GM12878 (cell line): ENCODE measurements at regions not wholly inside any gene's neighbourhood (a gene's known extent, or its start where the extent isn't known, plus 50 kb on each side); places are given as distances from the start of the nearest gene placed in this dataset.

Source experiments
- ATAC-seq: fragments of 200-7000 bp; cut with Tn5 transposase; 3 replicates; pipeline ENCODE4 v1.9.1; 2020; ENCODE audit warnings: mild to moderate bottlenecking, moderate library complexity
- BruUV-seq: library from RNA; stranded (reverse); fragments of 400-500 nt; replicated peaks from 2 replicates; lab custom pipeline; 2021; lab: Mats Ljungman, UMichigan
- CTCF ChIA-PET: fragments of 300-600 bp; sonication (Branson Sonifier 250); formaldehyde crosslinking; extraction: SDS; loops from one replicate; lab custom pipeline; 2021; ENCODE audit warnings: inconsistent platforms; lab: Yijun Ruan, JAX
- POLR2A ChIA-PET: fragments of 350-600 bp; formaldehyde crosslinking; extraction: SDS; loops from one replicate; lab custom pipeline; 2021; ENCODE audit warnings: inconsistent platforms; lab: Charles Lee
- RAD21 ChIA-PET: fragments of 300-600 bp; sonication (Branson Sonifier 250); formaldehyde crosslinking; loops from one replicate; lab custom pipeline; 2023; ENCODE audit warnings: antibody characterized with exemption; ENCODE audit not compliant: unreplicated experiment; lab: Charles Lee
- SMC1A ChIA-PET: fragments of 300-600 bp; sonication (Branson Sonifier 250); formaldehyde crosslinking; loops from one replicate; lab custom pipeline; 2023; ENCODE audit not compliant: unreplicated experiment, uncharacterized antibody; lab: Charles Lee
- DNase-seq: peaks from one replicate; pipeline ENCODE4 v3.0.0-alpha.2; 2011; ENCODE audit warnings: low read depth, low spot score
- FAIRE-seq: peaks from 3 replicates; lab custom pipeline; 2011; peaks lifted over from hg19 to GRCh38; lab: Jason Lieb, UNC
- H2AFZ ChIP-seq: 2 replicates; pipeline ENCODE4 v1.6.0; 2011; ENCODE audit warnings: low read depth, low read length, control low read depth; ENCODE audit not compliant: control insufficient read depth
- H3K27ac ChIP-seq: 2 replicates; pipeline ENCODE4 v1.5.1; 2011; ENCODE audit warnings: control low read depth; ENCODE audit not compliant: control insufficient read depth, insufficient read depth
- H3K27me3 ChIP-seq, 2 experiments: replicated peaks in 1 of 2; 2 replicates each; pipeline versions ENCODE4 v1.6.0 to v1.6.1; 2011; ENCODE audit warnings: low read length in 1 of 2; ENCODE audit not compliant: control insufficient read depth in 2 of 2, insufficient read depth in 2 of 2
- H3K36me3 ChIP-seq, 2 experiments: 2 replicates each; pipeline ENCODE4 v1.5.1; 2011; ENCODE audit warnings: low read length in 1 of 2; ENCODE audit not compliant: control insufficient read depth in 2 of 2, insufficient read depth in 2 of 2
- H3K4me1 ChIP-seq: 2 replicates; pipeline ENCODE4 v1.6.1; 2011; ENCODE audit warnings: mild to moderate bottlenecking, low read length, moderate library complexity, mixed read lengths; ENCODE audit not compliant: control insufficient read depth, insufficient read depth
- H3K4me2 ChIP-seq: 2 replicates; pipeline ENCODE4 v1.6.0; 2011; ENCODE audit warnings: control low read depth; ENCODE audit not compliant: control insufficient read depth, insufficient read depth
- H3K4me3 ChIP-seq: fragments of 200-600 bp; sonication (generic); 2 replicates; pipeline ENCODE4 v1.5.1; 2016
- H3K79me2 ChIP-seq: 2 replicates; pipeline ENCODE4 v1.6.0; 2011; ENCODE audit warnings: low read length; ENCODE audit not compliant: control insufficient read depth, insufficient read depth
- H3K9ac ChIP-seq: 2 replicates; pipeline ENCODE4 v1.8.0; 2011; ENCODE audit warnings: low read length, control low read depth, mixed read lengths; ENCODE audit not compliant: control insufficient read depth, insufficient read depth
- H3K9me3 ChIP-seq: replicated peaks from 3 replicates; pipeline ENCODE4 v1.5.1; 2011; ENCODE audit warnings: mild to moderate bottlenecking, low read length; ENCODE audit not compliant: control insufficient read depth, insufficient read depth
- H4K20me1 ChIP-seq: 2 replicates; pipeline ENCODE4 v1.6.0; 2011; ENCODE audit not compliant: control insufficient read depth, insufficient read depth
- CBX3 ChIP-seq: fragments of 200-600 bp; sonication (generic); IDR thresholded peaks from 2 replicates; pipeline ENCODE4 v1.6.1; 2016; ENCODE audit warnings: low read depth, borderline replicate concordance
- CBX5 ChIP-seq: sonication (generic); IDR thresholded peaks from 2 replicates; pipeline ENCODE4 v1.6.1; 2016; ENCODE audit warnings: low read depth, moderate library complexity, mild to moderate bottlenecking, inconsistent platforms
- CHD1 ChIP-seq: IDR thresholded peaks from 2 replicates; pipeline ENCODE4 v1.6.1; 2012; ENCODE audit warnings: low read depth, low read length, improper control_type of control experiment
- CTCF ChIP-seq, 3 experiments: IDR thresholded peaks in 2 of 3; conservative IDR thresholded peaks in 1 of 3; 2 replicates each; pipeline ENCODE4 v1.5.1; 2011; ENCODE audit warnings: low read depth in 3 of 3, low read length in 3 of 3, mild to moderate bottlenecking in 3 of 3, control low read depth in 2 of 3, moderate library complexity in 2 of 3, inconsistent platforms in 1 of 3, mixed read lengths in 1 of 3; ENCODE audit not compliant: control insufficient read depth in 2 of 3, insufficient read depth in 1 of 3; ENCODE audit errors: extremely low read depth in 1 of 3
- HDAC2 ChIP-seq: fragments of 200-600 bp; sonication (generic); IDR thresholded peaks from 2 replicates; pipeline ENCODE4 v1.6.1; 2017
- IKZF1 ChIP-seq: fragments of 450-650 bp; conservative IDR thresholded peaks from 2 replicates; pipeline ENCODE4 v1.6.1; 2017; ENCODE audit warnings: antibody characterized with exemption, mild to moderate bottlenecking
- IKZF2 ChIP-seq, 2 experiments: fragments of 450-650 bp; IDR thresholded peaks; 2 replicates each; pipeline ENCODE4 v1.6.1; 2017; ENCODE audit warnings: mild to moderate bottlenecking in 2 of 2, moderate library complexity in 2 of 2
- MEF2A ChIP-seq: IDR thresholded peaks from 2 replicates; pipeline ENCODE4 v1.6.1; 2011; ENCODE audit warnings: low read depth, mild to moderate bottlenecking, low read length, moderate library complexity; ENCODE audit not compliant: insufficient read depth
- MYB ChIP-seq: fragments of 150-350 bp; IDR thresholded peaks from 2 replicates; pipeline ENCODE4 v1.6.1; 2014; ENCODE audit warnings: mild to moderate bottlenecking, low read depth, low read length, borderline replicate concordance
- PKNOX1 ChIP-seq: fragments of 450-650 bp; IDR thresholded peaks from 2 replicates; pipeline ENCODE4 v1.6.1; 2016; ENCODE audit warnings: mild to moderate bottlenecking
- RBBP5 ChIP-seq: fragments of 200-600 bp; sonication (generic); conservative IDR thresholded peaks from 2 replicates; pipeline ENCODE4 v1.6.1; 2016
- RUNX3 ChIP-seq: IDR thresholded peaks from 2 replicates; pipeline ENCODE4 v1.6.1; 2012; ENCODE audit warnings: low read length, inconsistent platforms
- SMAD1 ChIP-seq: fragments of 450-650 bp; IDR thresholded peaks from 2 replicates; pipeline ENCODE4 v1.6.1; 2018; ENCODE audit warnings: mild to moderate bottlenecking, low read depth; ENCODE audit not compliant: partially characterized antibody
- YBX1 ChIP-seq: fragments of 450-650 bp; IDR thresholded peaks from 2 replicates; pipeline ENCODE4 v1.6.1; 2016; ENCODE audit warnings: antibody characterized with exemption
- YY1 ChIP-seq: IDR thresholded peaks from 2 replicates; pipeline ENCODE4 v1.6.1; 2011; ENCODE audit warnings: low read depth, mild to moderate bottlenecking, low read length
- ZBTB33 ChIP-seq: fragments of 450-650 bp; IDR thresholded peaks from 2 replicates; pipeline ENCODE4 v1.6.1; 2017; ENCODE audit warnings: mild to moderate bottlenecking
- ZNF622 ChIP-seq: fragments of 450-650 bp; IDR thresholded peaks from 2 replicates; pipeline ENCODE4 v1.6.1; 2017; ENCODE audit warnings: mild to moderate bottlenecking, inconsistent platforms
- WGBS: methylation state at CpG from one replicate; pipeline ENCODE4 v1.1.6; 2016; ENCODE audit warnings: low lambda C conversion rate; ENCODE audit not compliant: insufficient replicate concordance, insufficient coverage; ENCODE audit errors: missing lambda C conversion rate; 5-methylcytosine and 5-hydroxymethylcytosine counted together
- in situ Hi-C: fragments of 300-500 bp; cut with MboI; formaldehyde crosslinking; loops from 9 replicates; pipeline ENCODE4 v1.14.3; 2018; ENCODE audit warnings: mixed read lengths
- intact Hi-C: fragments of 100-400 bp; cut with micrococcal nuclease; formaldehyde crosslinking; loops from one replicate; pipeline ENCODE4 v1.14.2; 2022; ENCODE audit not compliant: unreplicated experiment

- TF ChIP-seq IKZF2 (IDR thresholded peaks at IDR 0.05) = 0 out of 4 replicates have a peak, but pooled peaks of 1 of the 2 experiments have one; percentile 44
- no peak for TF ChIP-seq YY1
- no peak for TF ChIP-seq CBX5
- peak; percentile 50 for TF ChIP-seq IKZF1
- peak; percentile 85 for TF ChIP-seq RUNX3
- no peak for TF ChIP-seq PKNOX1
- no peak for TF ChIP-seq CTCF (IDR thresholded peaks at IDR 0.05 in 2 of 3, conservative IDR thresholded peaks at IDR 0.05 in 1 of 3; ENCODE audit: control insufficient read depth in 2 of 3, extremely low read depth in 1 of 3, insufficient read depth in 1 of 3, low read depth in 3 of 3, low read length in 3 of 3)
Measured at GRCh38 chr11:95505927-95506426, 275.0 kb upstream of the SESN3 start (continued).

- ChIA-PET SMC1A (interaction anchor here (0.6 to 1.4 kb wide), 3 partner anchors 15 to 339 kb away, joined by 3 to 4 read pairs (median 3); no protein-coding TSS in a partner anchor), POLR2A (no interaction called here), CTCF (interaction anchor here (0.7 to 0.8 kb wide), 2 partner anchors 9 to 149 kb away, joined by 3 read pairs; no protein-coding TSS in a partner anchor), RAD21 (interaction anchor here (1.5 kb wide), 1 partner anchor 202 kb away, joined by 4 read pairs; no protein-coding TSS in a partner anchor)
- ATAC-seq (no peak), FAIRE-seq (no peak), DNase-seq (no peak)
- Histone ChIP-seq H3K4me2 (no peak overlapping the region), H3K4me3 (no peak overlapping the region), H3K36me3 (no peaks in the 10 kb centered on the region), H3K27ac (no peak overlapping the region), H2AFZ (no peak overlapping the region), H3K9ac (no peak overlapping the region), H3K4me1 (no peaks in the 10 kb centered on the region), H4K20me1 (no peaks in the 10 kb centered on the region), H3K79me2 (no peaks in the 10 kb centered on the region), H3K27me3 (peaks cover 0 to 2% of the 10 kb centered on the region in 2 experiments; a peak in 2 of 4 replicates), H3K9me3 (no peaks in the 10 kb centered on the region)
- intact Hi-C loops = no loop called here
- 35% methylated on average over 1 of the region's 1 CpG for WGBS
- in situ Hi-C loops = no loop called here
- no TSS peak for BruUV-seq
- no peak for TF ChIP-seq CBX3
- no peak for TF ChIP-seq MEF2A
- TF ChIP-seq SMAD1 = no peak
- TF ChIP-seq RBBP5 = no peak
- TF ChIP-seq CHD1 = no peak
- no peak for TF ChIP-seq YBX1
- no peak for TF ChIP-seq ZBTB33
- TF ChIP-seq MYB = no peak
- TF ChIP-seq HDAC2 = no peak
- no peak for TF ChIP-seq ZNF622
- no peak for TF ChIP-seq PKNOX1
Measured at GRCh38 chr11:95503047-95503446, 272.0 kb upstream of the SESN3 start.
